ENCODE measurements at regions not wholly inside any gene's neighbourhood (a gene's known extent, or its start where the extent isn't known, plus 50 kb on each side); places are given as distances from the start of the nearest gene placed in this dataset.
"Not testable (repeated sequence)": the region's sequence is repeated elsewhere in the genome, so short reads cannot be mapped to it uniquely, and the experiment has no call there.

GRCh38 chr3:139113231-139113992 lies 68.7 kb upstream of the PRR23C start:
- no peak for DNase-seq (ENCODE audit: extremely low read depth in 1 of 2, low read depth in 1 of 2)

GRCh38 chr3:139113993-139114375 lies 69.3 kb upstream of the PRR23C start:
- no peak for DNase-seq (ENCODE audit: extremely low read depth in 1 of 2, low read depth in 1 of 2)

GRCh38 chr3:139116631-139117030 lies 71.9 kb upstream of the PRR23C start:
- not testable (repeated sequence) for DNase-seq (ENCODE audit: extremely low read depth in 1 of 2, low read depth in 1 of 2)

GRCh38 chr3:139117136-139117675 lies 72.5 kb upstream of the PRR23C start:
- DNase-seq (ENCODE audit: extremely low read depth in 1 of 2, low read depth in 1 of 2): no peak

GRCh38 chr3:139117883-139118760 lies 73.4 kb upstream of the PRR23C start:
- no peak for DNase-seq (ENCODE audit: extremely low read depth in 1 of 2, low read depth in 1 of 2)

- no peak for DNase-seq (ENCODE audit: extremely low read depth in 1 of 2, low read depth in 1 of 2)
Observed at GRCh38 chr3:139118835-139119234, 74.1 kb upstream of the PRR23C start.

GRCh38 chr3:139119331-139120025 lies 74.8 kb upstream of the PRR23C start:
- no peak for DNase-seq (ENCODE audit: extremely low read depth in 1 of 2, low read depth in 1 of 2)

- DNase-seq (ENCODE audit: extremely low read depth in 1 of 2, low read depth in 1 of 2): no peak
Observed at GRCh38 chr3:139120086-139121056, 75.7 kb upstream of the PRR23C start.

GRCh38 chr3:139121513-139122220 lies 77.0 kb upstream of the PRR23C start:
- no peak for DNase-seq (ENCODE audit: extremely low read depth in 1 of 2, low read depth in 1 of 2)

GRCh38 chr3:139122221-139122581 lies 77.5 kb upstream of the PRR23C start:
- DNase-seq (ENCODE audit: extremely low read depth in 1 of 2, low read depth in 1 of 2): no peak

GRCh38 chr3:139122612-139123011 lies 77.9 kb upstream of the PRR23C start:
- no peak for DNase-seq (ENCODE audit: extremely low read depth in 1 of 2, low read depth in 1 of 2)

GRCh38 chr3:139123377-139124095 lies 78.8 kb upstream of the PRR23C start:
- DNase-seq (ENCODE audit: extremely low read depth in 1 of 2, low read depth in 1 of 2): no peak

GRCh38 chr3:139124197-139124596 lies 79.5 kb upstream of the PRR23C start:
- DNase-seq (ENCODE audit: extremely low read depth in 1 of 2, low read depth in 1 of 2): no peak

GRCh38 chr3:139127101-139127500 lies 82.4 kb upstream of the PRR23C start:
- DNase-seq (ENCODE audit: extremely low read depth in 1 of 2, low read depth in 1 of 2): no peak

GRCh38 chr3:139127629-139128028 lies 82.9 kb upstream of the PRR23C start:
- DNase-seq (ENCODE audit: extremely low read depth in 1 of 2, low read depth in 1 of 2): not testable (repeated sequence)

- no peak for DNase-seq (ENCODE audit: extremely low read depth in 1 of 2, low read depth in 1 of 2)
Observed at GRCh38 chr3:139128803-139129202, 84.1 kb upstream of the PRR23C start.

GRCh38 chr3:139129892-139130291 lies 85.2 kb upstream of the PRR23C start:
- DNase-seq (ENCODE audit: extremely low read depth in 1 of 2, low read depth in 1 of 2): no peak

GRCh38 chr3:139130390-139131140 lies 85.9 kb upstream of the PRR23C start:
- DNase-seq (ENCODE audit: extremely low read depth in 1 of 2, low read depth in 1 of 2): no peak

Measured in stimulated activated CD8-positive, alpha-beta memory T cell treated with anti-CD3 and anti-CD28 coated beads, Interleukin-7, amount 100 ng/mL, for 48 hours (primary cell).